Esophagus muscularis mucosa (tissue), 4 donors: ENCODE measurements at regions not wholly inside any gene's neighbourhood (a gene's known extent, or its start where the extent isn't known, plus 50 kb on each side); places are given as distances from the start of the nearest gene placed in this dataset.

Experiments used
- DNase-seq: peaks from one replicate; pipeline ENCODE4 v3.0.0-alpha.2; 2017; ENCODE audit errors: extremely low spot score
- H3K27ac ChIP-seq, 4 donors: fragments of 200-600 bp; sonication (generic); replicated peaks in 1 of 4; 1 replicate in 3 of 4; 2 replicates in 1 of 4; pipeline ENCODE4 v1.5.1; 2016 to 2019; ENCODE audit warnings: mild to moderate bottlenecking in 1 of 4
- H3K27me3 ChIP-seq, 4 donors: fragments of 200-600 bp; sonication (generic); one replicate each; pipeline versions ENCODE4 v1.5.1 to v1.6.0; 2016 to 2019
- H3K36me3 ChIP-seq, 4 donors: fragments of 200-600 bp; sonication (generic); one replicate each; pipeline ENCODE4 v1.5.1; 2016 to 2019
- H3K4me1 ChIP-seq, 4 donors: fragments of 200-600 bp; sonication (generic); one replicate each; pipeline ENCODE4 v1.5.1; 2016 to 2019
- H3K4me3 ChIP-seq, 4 donors: fragments of 200-600 bp; sonication (generic); 1 replicate in 2 of 4; 2 replicates in 2 of 4; pipeline ENCODE4 v1.5.1; 2016 to 2019; ENCODE audit warnings: mild to moderate bottlenecking in 4 of 4, moderate library complexity in 1 of 4
- H3K9me3 ChIP-seq, 4 donors: fragments of 200-600 bp; sonication (generic); 1 replicate in 3 of 4; 2 replicates in 1 of 4; pipeline ENCODE4 v1.5.1; 2016 to 2019
- EP300 ChIP-seq: sonication (generic); formaldehyde crosslinking; IDR thresholded peaks from one replicate; pipeline ENCODE4 v1.6.1; 2017; ENCODE audit warnings: antibody characterized with exemption
- POLR2A ChIP-seq: fragments of 450-650 bp; IDR thresholded peaks from one replicate; pipeline ENCODE4 v1.6.1; 2017; ENCODE audit warnings: antibody characterized with exemption, moderate library complexity, mild to moderate bottlenecking, low read depth
- POLR2AphosphoS5 ChIP-seq, 2 donors: sonication (generic); formaldehyde crosslinking; IDR thresholded peaks; one replicate each; pipeline ENCODE4 v1.6.1; 2017; ENCODE audit warnings: antibody characterized with exemption in 2 of 2
- WGBS: methylation state at CpG from one replicate; pipeline ENCODE4 v1.1.5; 2018; 5-methylcytosine and 5-hydroxymethylcytosine counted together
- intact Hi-C: fragments of 100-400 bp; cut with DNase I; formaldehyde crosslinking; loops from one replicate; pipeline ENCODE4 v1.15.1; 2023
- TF ChIP-seq, protein P1 (sequence below), 3 experiments: fragments of 200-600 bp in 2 of 3; fragments of 450-650 bp in 1 of 3; sonication (generic) in 2 of 3; IDR thresholded peaks; one replicate each; pipeline ENCODE4 v1.5.1; 2017 to 2019; ENCODE audit warnings: antibody characterized with exemption in 3 of 3, mild to moderate bottlenecking in 2 of 3, moderate library complexity in 1 of 3

- Histone ChIP-seq H3K9me3 (no peaks in the 10 kb centered on the region), H3K27ac (no peak overlapping the region), H3K27me3 (no peaks in the 10 kb centered on the region), H3K4me1 (no peaks in the 10 kb centered on the region), H3K36me3 (no peaks in the 10 kb centered on the region), H3K4me3 (no peak overlapping the region)
- 93% methylated on average over 5 of the region's 5 CpGs for WGBS
- intact Hi-C loops: no loop called here
- no peak for DNase-seq
- TF ChIP-seq, protein P1, sequence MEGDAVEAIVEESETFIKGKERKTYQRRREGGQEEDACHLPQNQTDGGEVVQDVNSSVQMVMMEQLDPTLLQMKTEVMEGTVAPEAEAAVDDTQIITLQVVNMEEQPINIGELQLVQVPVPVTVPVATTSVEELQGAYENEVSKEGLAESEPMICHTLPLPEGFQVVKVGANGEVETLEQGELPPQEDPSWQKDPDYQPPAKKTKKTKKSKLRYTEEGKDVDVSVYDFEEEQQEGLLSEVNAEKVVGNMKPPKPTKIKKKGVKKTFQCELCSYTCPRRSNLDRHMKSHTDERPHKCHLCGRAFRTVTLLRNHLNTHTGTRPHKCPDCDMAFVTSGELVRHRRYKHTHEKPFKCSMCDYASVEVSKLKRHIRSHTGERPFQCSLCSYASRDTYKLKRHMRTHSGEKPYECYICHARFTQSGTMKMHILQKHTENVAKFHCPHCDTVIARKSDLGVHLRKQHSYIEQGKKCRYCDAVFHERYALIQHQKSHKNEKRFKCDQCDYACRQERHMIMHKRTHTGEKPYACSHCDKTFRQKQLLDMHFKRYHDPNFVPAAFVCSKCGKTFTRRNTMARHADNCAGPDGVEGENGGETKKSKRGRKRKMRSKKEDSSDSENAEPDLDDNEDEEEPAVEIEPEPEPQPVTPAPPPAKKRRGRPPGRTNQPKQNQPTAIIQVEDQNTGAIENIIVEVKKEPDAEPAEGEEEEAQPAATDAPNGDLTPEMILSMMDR (IDR thresholded peaks at IDR 0.05): no peak
- TF ChIP-seq EP300 (no peak), POLR2A (no peak), POLR2AphosphoS5 (IDR thresholded peaks at IDR 0.05) (no peak)
Measured at GRCh38 chr7:12092499-12093130, 118.5 kb upstream of the TMEM106B start.

- intact Hi-C loops: no loop called here
- no peak for TF ChIP-seq EP300
- TF ChIP-seq, protein P1 (IDR thresholded peaks at IDR 0.05): no peak
- TF ChIP-seq POLR2A: no peak
- no peak for TF ChIP-seq POLR2AphosphoS5 (IDR thresholded peaks at IDR 0.05)
- no peak for DNase-seq
- Histone ChIP-seq H3K9me3 (no peaks in the 10 kb centered on the region), H3K4me1 (no peaks in the 10 kb centered on the region), H3K4me3 (no peak overlapping the region), H3K27ac (no peak overlapping the region), H3K36me3 (no peaks in the 10 kb centered on the region), H3K27me3 (no peaks in the 10 kb centered on the region)
- 94% methylated on average over 1 of the region's 1 CpG for WGBS
Measured at GRCh38 chr7:12093365-12093764, 117.7 kb upstream of the TMEM106B start.

DNA sequence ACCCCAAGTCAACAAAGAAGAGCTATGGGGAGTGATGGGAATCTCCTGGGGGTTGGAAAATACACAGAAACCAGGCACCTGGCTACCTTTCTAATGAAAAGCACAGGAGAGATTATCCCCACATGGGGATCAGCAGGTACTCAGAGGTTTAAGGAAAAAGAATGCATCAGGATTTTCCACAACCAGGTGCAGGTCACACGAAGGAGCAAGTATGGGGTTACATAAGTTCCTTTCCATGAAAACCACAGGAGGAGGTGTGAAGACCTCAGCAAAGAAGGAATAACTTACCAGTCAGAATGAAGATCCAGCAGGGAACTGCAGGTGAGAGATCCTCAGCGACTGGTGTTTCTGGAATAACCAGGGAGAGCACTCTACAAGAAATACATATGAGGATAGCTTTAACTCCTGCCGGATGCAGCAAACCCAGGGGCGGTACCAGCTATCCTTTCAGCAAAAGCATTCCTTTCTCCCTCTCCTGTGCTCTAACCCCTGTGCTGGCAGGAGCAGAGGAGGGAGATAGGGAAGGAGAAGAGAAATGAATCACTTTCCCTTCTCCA, 116.7 kb upstream of the TMEM106B start:
- DNase-seq: no peak
- intact Hi-C loops: no loop called here
- TF ChIP-seq, protein P1 (IDR thresholded peaks at IDR 0.05): no peak
- no peak for TF ChIP-seq POLR2AphosphoS5 (IDR thresholded peaks at IDR 0.05)
- TF ChIP-seq EP300: no peak
- TF ChIP-seq POLR2A: no peak
- 35% methylated on average over 4 of the region's 4 CpGs for WGBS
- H3K4me3 ChIP-seq: no peak overlapping the region
- H3K27me3 ChIP-seq: no peaks in the 10 kb centered on the region
- no peaks in the 10 kb centered on the region for H3K36me3 ChIP-seq
- H3K4me1 ChIP-seq: no peaks in the 10 kb centered on the region
- peaks cover 0 to 2% (median 0%) of the 10 kb centered on the region in 4 donors for H3K9me3 ChIP-seq
- H3K27ac ChIP-seq: no peak overlapping the region

DNA sequence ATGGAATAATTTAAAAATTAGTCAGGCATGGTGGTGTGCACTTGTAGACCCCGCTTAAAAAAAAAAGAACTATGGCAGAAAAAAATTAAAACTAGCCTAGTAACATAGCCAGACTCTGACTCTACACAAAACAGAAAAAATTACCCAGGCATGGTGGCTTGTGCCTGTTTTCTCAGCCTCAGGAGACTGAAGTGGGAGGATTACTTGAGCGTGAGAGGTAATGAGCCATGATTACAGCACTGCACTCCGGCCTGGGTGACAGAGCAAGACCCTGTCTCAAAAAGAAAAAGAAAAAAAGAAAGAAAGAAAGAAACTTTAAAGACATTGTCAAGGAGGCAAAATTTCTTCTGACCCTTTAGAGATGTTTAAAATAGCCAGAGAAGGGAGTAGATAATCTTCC, 109.0 kb upstream of the TMEM106B start:
- DNase-seq: no peak
- Histone ChIP-seq H3K36me3 (no peaks in the 10 kb centered on the region), H3K27me3 (no peaks in the 10 kb centered on the region), H3K27ac (no peak overlapping the region), H3K4me1 (no peaks in the 10 kb centered on the region), H3K4me3 (no peak overlapping the region), H3K9me3 (peaks cover 0 to 6% (median 0%) of the 10 kb centered on the region in 4 donors)
- 79% methylated on average over 3 of the region's 3 CpGs for WGBS
- intact Hi-C loops: no loop called here
- TF ChIP-seq POLR2A: no peak

DNA sequence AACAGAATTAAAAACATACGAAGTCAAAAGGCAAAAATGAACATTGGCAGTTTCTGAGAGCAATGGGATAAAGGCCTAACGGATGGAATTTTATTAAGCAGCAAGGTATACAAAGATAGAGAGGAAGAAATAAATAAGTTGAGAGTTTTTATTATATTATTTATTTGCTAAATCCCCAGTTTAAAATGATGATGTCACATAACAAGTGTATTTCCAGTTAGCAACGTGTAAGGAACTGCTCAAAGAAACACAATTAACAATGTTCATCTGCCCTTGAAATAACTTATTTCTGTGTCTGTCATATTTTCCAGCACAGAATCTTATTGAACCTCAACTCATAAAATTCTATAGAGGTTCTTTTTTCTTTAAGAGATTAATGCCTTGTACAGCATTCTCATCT, 108.6 kb upstream of the TMEM106B start:
- WGBS: 79% methylated on average over 3 of the region's 3 CpGs
- Histone ChIP-seq H3K27ac (no peak overlapping the region), H3K4me1 (no peaks in the 10 kb centered on the region), H3K27me3 (no peaks in the 10 kb centered on the region), H3K4me3 (no peak overlapping the region), H3K9me3 (peaks cover 0 to 6% (median 0%) of the 10 kb centered on the region in 4 donors), H3K36me3 (no peaks in the 10 kb centered on the region)
- intact Hi-C loops: no loop called here
- TF ChIP-seq POLR2A: no peak
- no peak for TF ChIP-seq EP300
- no peak for TF ChIP-seq POLR2AphosphoS5 (IDR thresholded peaks at IDR 0.05)
- no peak for DNase-seq
